Liver (tissue), 3 donors: ENCODE measurements at regions not wholly inside any gene's neighbourhood (a gene's known extent, or its start where the extent isn't known, plus 50 kb on each side); places are given as distances from the start of the nearest gene placed in this dataset.

Source experiments
- ATF3 ChIP-seq: IDR thresholded peaks from 2 replicates; pipeline ENCODE4 v1.6.1; 2016; ENCODE audit warnings: antibody characterized with exemption
- CTCF ChIP-seq: fragments of 150-350 bp; IDR thresholded peaks from 2 replicates; pipeline ENCODE4 v1.5.1; 2017; ENCODE audit warnings: improper control_type of control experiment, low read depth, low read length; ENCODE audit not compliant: missing input control
- EGR1 ChIP-seq, 2 donors: IDR thresholded peaks; 2 replicates each; pipeline ENCODE4 v1.6.1; 2016 to 2018; ENCODE audit warnings: antibody characterized with exemption in 2 of 2, low read depth in 2 of 2
- GABPA ChIP-seq, 2 donors: IDR thresholded peaks in 1 of 2; conservative IDR thresholded peaks in 1 of 2; 2 replicates each; pipeline ENCODE4 v1.6.1; 2016; ENCODE audit warnings: antibody characterized with exemption in 2 of 2, mild to moderate bottlenecking in 1 of 2, moderate library complexity in 1 of 2
- RAD21 ChIP-seq, 2 donors: IDR thresholded peaks; 2 replicates each; pipeline ENCODE4 v1.6.1; 2016; ENCODE audit warnings: antibody characterized with exemption in 2 of 2, mild to moderate bottlenecking in 2 of 2
- REST ChIP-seq: IDR thresholded peaks from 2 replicates; pipeline ENCODE4 v1.6.1; 2016; ENCODE audit warnings: antibody characterized with exemption, mild to moderate bottlenecking
- SP1 ChIP-seq: IDR thresholded peaks from 2 replicates; pipeline ENCODE4 v1.6.1; 2018; ENCODE audit warnings: antibody characterized with exemption, mild to moderate bottlenecking
- YY1 ChIP-seq: IDR thresholded peaks from 2 replicates; pipeline ENCODE4 v1.6.1; 2016; ENCODE audit warnings: antibody characterized with exemption, mild to moderate bottlenecking
- ZBTB33 ChIP-seq: IDR thresholded peaks from 2 replicates; pipeline ENCODE4 v1.6.1; 2016; ENCODE audit warnings: antibody characterized with exemption
- donor health status: healthy.
- donor health status: healthy.

- TF ChIP-seq ZBTB33: no peak
- no peak for TF ChIP-seq CTCF
- TF ChIP-seq YY1: no peak
- no peak for TF ChIP-seq GABPA (IDR thresholded peaks at IDR 0.05 in 1 of 2, conservative IDR thresholded peaks at IDR 0.05 in 1 of 2)
- TF ChIP-seq SP1: no peak
- no peak for TF ChIP-seq RAD21 (IDR thresholded peaks at IDR 0.05)
- TF ChIP-seq ATF3: no peak
- no peak for TF ChIP-seq EGR1 (IDR thresholded peaks at IDR 0.05; ENCODE audit: low read depth in 2 of 2)
- no peak for TF ChIP-seq REST
Measured at GRCh38 chr4:186441502-186441901, 113.9 kb downstream of the MTNR1A start.
